Fibroblast of lung (primary cell): ENCODE measurements at regions not wholly inside any gene's neighbourhood (a gene's known extent, or its start where the extent isn't known, plus 50 kb on each side); places are given as distances from the start of the nearest gene placed in this dataset.

Experiments
- CTCF ChIP-seq, 2 donors: IDR thresholded peaks in 1 of 2; conservative IDR thresholded peaks in 1 of 2; 1 replicate in 1 of 2; 2 replicates in 1 of 2; pipeline ENCODE4 v1.5.1; 2011 to 2012; ENCODE audit warnings: low read length in 2 of 2, control low read depth in 1 of 2, inconsistent platforms in 1 of 2, low read depth in 1 of 2, mild to moderate bottlenecking in 1 of 2
- EZH2 ChIP-seq: IDR thresholded peaks from 2 replicates; pipeline ENCODE4 v1.5.1; 2012; ENCODE audit warnings: low read length, control low read depth, mild to moderate bottlenecking; ENCODE audit errors: missing control alignments

DNA sequence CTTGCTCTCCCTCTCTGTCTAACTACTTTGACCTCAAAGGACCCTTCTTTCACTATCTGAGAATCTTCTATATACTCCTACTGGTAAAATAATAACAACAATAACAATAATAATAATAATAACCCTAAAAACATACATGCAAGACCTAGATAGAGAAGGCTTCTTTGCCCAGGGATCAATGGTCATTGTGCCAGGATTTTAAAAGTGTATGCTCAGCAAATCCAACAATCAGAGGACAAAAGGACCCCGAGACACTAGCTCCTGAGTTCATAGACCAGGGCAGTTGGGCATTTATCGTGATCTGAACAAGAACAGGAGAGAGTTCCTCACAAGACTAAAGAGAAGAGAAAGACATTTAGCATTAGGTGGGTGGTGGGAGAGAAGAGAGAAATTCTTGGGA is 358.5 kb downstream of the DAD1 start:
- TF ChIP-seq CTCF (conservative IDR thresholded peaks at IDR 0.05 in 1 of 2, IDR thresholded peaks at IDR 0.05 in 1 of 2; ENCODE audit: low read depth in 1 of 2, low read length in 2 of 2) (no peak), EZH2 (no peak)
